Psoas muscle (tissue), 7 donors: ENCODE measurements at regions not wholly inside any gene's neighbourhood (a gene's known extent, or its start where the extent isn't known, plus 50 kb on each side); places are given as distances from the start of the nearest gene placed in this dataset.

Experiments
- ATAC-seq, 4 donors: fragments of 200-7000 bp; cut with Tn5 transposase; one replicate each; pipeline ENCODE4 v1.9.1; 2020; ENCODE audit warnings: moderate library complexity in 3 of 4, mild to moderate bottlenecking in 2 of 4
- DNase-seq, 2 donors: peaks; one replicate each; pipeline ENCODE4 v3.0.0-alpha.2; 2020
- H3K27ac ChIP-seq: fragments of 200-600 bp; one replicate; pipeline ENCODE4 v1.8.0; 2022
- H3K27me3 ChIP-seq, 3 donors: fragments of 200-600 bp in 1 of 3; one replicate each; pipeline versions ENCODE4 v1.6.1 to v1.8.0; 2013 to 2022; ENCODE audit warnings: low read length in 2 of 3, mild to moderate bottlenecking in 2 of 3, moderate library complexity in 1 of 3; ENCODE audit not compliant: insufficient read depth in 3 of 3
- H3K36me3 ChIP-seq, 2 donors: fragments of 200-600 bp in 1 of 2; one replicate each; pipeline versions ENCODE4 v1.6.1 to v1.8.0; 2013 to 2022; ENCODE audit warnings: low read depth in 1 of 2, mild to moderate bottlenecking in 1 of 2, moderate library complexity in 1 of 2; ENCODE audit not compliant: insufficient read depth in 1 of 2
- H3K4me1 ChIP-seq: fragments of 200-600 bp; one replicate; pipeline ENCODE4 v1.8.0; 2022
- H3K4me3 ChIP-seq: fragments of 200-600 bp; one replicate; pipeline ENCODE4 v1.8.0; 2022; ENCODE audit warnings: mild to moderate bottlenecking
- H3K9me3 ChIP-seq: fragments of 200-600 bp; one replicate; pipeline ENCODE4 v1.8.0; 2022
- CTCF ChIP-seq: fragments of 200-600 bp; IDR thresholded peaks from one replicate; pipeline ENCODE4 v1.8.0; 2022; ENCODE audit warnings: antibody characterized with exemption
- WGBS, 3 donors: extraction: QIAGEN DNeasy Blood & Tissue Kit; methylation state at CpG; one replicate each; pipeline versions ENCODE4 v1.1.6 to v1.1.7; 2013; 5-methylcytosine and 5-hydroxymethylcytosine counted together
- intact Hi-C, 2 donors: fragments of 100-400 bp; cut with DNase I; formaldehyde crosslinking; loops; one replicate each; pipeline versions ENCODE4 v1.11.0 to v1.14.2; 2022
- donor health status: healthy with polysubstance abuse.
- donor health status: DM: no; HTN: no; CAD: no; lungs with moderate emphysema.
- donor health status: Bipolar disorder and iron deficiency.
- donor health status: healthy.
- donor health status: DM: yes; HTN: yes; CAD: no.
- donor health status: DM: no; HTN: no; CAD: no.
- donor health status: DM: yes; HTN: yes; CAD: no.

GRCh38 chr2:220664272-220665107 is 907.6 kb downstream of the EPHA4 start:
- ATAC-seq (peak in 3 of 4 donors; percentile 38 to 73 (median 51)), DNase-seq (no peak)
- no peaks in the 10 kb centered on the region for H3K9me3 ChIP-seq
- WGBS, 3 donors: 75 to 81% (median 81%) methylated on average over 8 of the region's 8 CpGs
- no peak overlapping the region for H3K27ac ChIP-seq
- no peak for TF ChIP-seq CTCF
- intact Hi-C loops: no loop called here
- no peaks in the 10 kb centered on the region for H3K36me3 ChIP-seq
- H3K4me3 ChIP-seq: no peak overlapping the region
- H3K4me1 ChIP-seq: no peaks in the 10 kb centered on the region
- no peaks in the 10 kb centered on the region for H3K27me3 ChIP-seq

- H3K9me3 ChIP-seq: no peaks in the 10 kb centered on the region
- no peak for TF ChIP-seq CTCF
- H3K27ac ChIP-seq: no peak overlapping the region
- intact Hi-C loops: no loop called here
- ATAC-seq: no peak
- no peaks in the 10 kb centered on the region for H3K36me3 ChIP-seq
- WGBS, 3 donors: 64 to 86% (median 68%) methylated on average over 3 of the region's 3 CpGs
- DNase-seq: no peak
- no peaks in the 10 kb centered on the region for H3K27me3 ChIP-seq
- H3K4me1 ChIP-seq: no peaks in the 10 kb centered on the region
- no peak overlapping the region for H3K4me3 ChIP-seq
These were observed 907.0 kb downstream of the EPHA4 start for GRCh38 chr2:220665108-220665471.

DNA sequence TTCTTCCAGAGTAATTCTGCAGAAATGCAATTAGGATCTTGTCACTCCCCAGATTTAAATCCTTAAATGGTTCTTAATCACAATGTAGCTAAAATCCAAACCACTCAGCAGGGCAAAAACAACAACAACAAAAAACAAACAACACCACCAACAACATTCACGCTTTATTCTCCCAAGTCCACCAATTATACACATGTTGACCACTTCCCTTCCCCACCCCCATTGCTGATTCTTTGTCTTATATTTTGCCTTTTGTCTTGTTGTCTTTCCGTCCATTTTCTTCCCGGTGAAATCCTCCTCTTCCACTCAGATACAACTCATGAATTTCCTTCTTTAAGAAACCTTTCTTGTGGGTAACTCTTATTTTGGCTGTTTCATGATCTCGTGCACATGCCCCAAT is 902.8 kb downstream of the EPHA4 start:
- no peaks in the 10 kb centered on the region for H3K36me3 ChIP-seq
- H3K27me3 ChIP-seq: peaks cover 0 to 2% (median 0%) of the 10 kb centered on the region in 3 donors
- no peaks in the 10 kb centered on the region for H3K9me3 ChIP-seq
- no peak for TF ChIP-seq CTCF
- H3K4me3 ChIP-seq: no peak overlapping the region
- intact Hi-C loops: no loop called here
- 71 to 82% (median 82%) methylated on average over 4 of the region's 4 CpGs for WGBS, 3 donors
- H3K27ac ChIP-seq: no peak overlapping the region
- DNase-seq (no peak), ATAC-seq (no peak)
- no peaks in the 10 kb centered on the region for H3K4me1 ChIP-seq

- H3K36me3 ChIP-seq: no peaks in the 10 kb centered on the region
- no peak overlapping the region for H3K4me3 ChIP-seq
- WGBS, 3 donors: 43 to 47% (median 44%) methylated on average over 5 of the region's 5 CpGs
- peaks cover 0 to 5% (median 2%) of the 10 kb centered on the region in 3 donors for H3K27me3 ChIP-seq
- no peak overlapping the region for H3K27ac ChIP-seq
- ATAC-seq (no peak), DNase-seq (no peak)
- no peak for TF ChIP-seq CTCF
- no peaks in the 10 kb centered on the region for H3K4me1 ChIP-seq
- H3K9me3 ChIP-seq: no peaks in the 10 kb centered on the region
- intact Hi-C loops: no loop called here
These were observed 901.6 kb downstream of the EPHA4 start for GRCh38 chr2:220670511-220670910.
